Suppressor macrophage treated with lipopolysaccharide for 1 hour (primary cell): ENCODE measurements at regions not wholly inside any gene's neighbourhood (a gene's known extent, or its start where the extent isn't known, plus 50 kb on each side); places are given as distances from the start of the nearest gene placed in this dataset.
"Not testable (repeated sequence)": the region's sequence is repeated elsewhere in the genome, so short reads cannot be mapped to it uniquely, and the experiment has no call there.

Experiments
- DNase-seq, 3 donors: peaks; one replicate each; pipeline ENCODE4 v3.0.0-alpha.2; 2020 to 2022

- DNase-seq, result peak; percentile 33 to 53 (median 53)
Measured at GRCh38 chr9:62877987-62878386, 1688.2 kb downstream of the SPATA31A7 start.

DNA sequence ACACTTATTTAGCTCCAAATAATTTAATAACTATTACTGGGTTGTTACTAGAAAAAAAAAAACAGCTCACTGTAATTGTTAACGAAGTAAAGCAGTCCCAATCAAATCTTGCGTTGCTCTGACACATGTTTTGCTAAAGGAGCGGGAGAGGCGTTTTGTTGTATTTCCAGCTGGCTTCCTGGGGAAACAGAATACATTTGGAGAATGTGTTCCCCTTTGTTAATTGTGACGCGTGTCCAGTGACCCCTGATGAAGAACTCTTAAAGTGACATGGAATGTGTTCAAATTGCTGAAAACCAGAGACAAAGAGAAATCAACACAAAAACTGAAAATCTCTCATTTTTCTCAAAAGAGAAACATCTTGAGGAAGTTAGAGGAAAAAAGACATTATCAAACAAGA lies 1690.6 kb downstream of the SPATA31A7 start:
- not testable (repeated sequence) for DNase-seq

DNA sequence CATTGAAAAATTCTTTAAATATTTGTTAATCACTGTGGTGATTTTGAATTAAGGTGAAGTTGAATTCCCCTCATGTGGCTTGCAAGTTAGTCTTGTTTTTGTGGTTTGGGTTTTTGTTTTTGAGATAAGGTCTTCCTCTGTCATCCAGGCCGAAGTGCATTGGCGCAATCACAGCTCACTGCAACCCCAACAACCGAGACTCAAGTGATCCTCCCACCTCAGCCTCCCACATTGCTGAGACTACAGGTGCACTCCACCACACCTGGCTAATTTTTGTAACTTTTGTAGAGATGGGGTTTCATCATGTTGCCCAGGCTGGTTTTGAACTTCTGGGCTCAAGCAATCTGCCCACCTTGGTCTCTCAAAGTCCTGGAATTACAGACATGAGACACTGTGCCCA lies 1691.1 kb downstream of the SPATA31A7 start:
- not testable (repeated sequence) for DNase-seq

- not testable (repeated sequence) for DNase-seq
Measured at GRCh38 chr9:62881811-62882210, 1692.0 kb downstream of the SPATA31A7 start.

GRCh38 chr9:62882717-62883116 lies 1692.9 kb downstream of the SPATA31A7 start:
- not testable (repeated sequence) for DNase-seq

GRCh38 chr9:62896692-62897091 lies 1706.9 kb downstream of the SPATA31A7 start:
- not testable (repeated sequence) for DNase-seq

GRCh38 chr9:62897411-62898225 lies 1707.8 kb downstream of the SPATA31A7 start:
- peak; percentile 4 to 19 (median 11) for DNase-seq

DNA sequence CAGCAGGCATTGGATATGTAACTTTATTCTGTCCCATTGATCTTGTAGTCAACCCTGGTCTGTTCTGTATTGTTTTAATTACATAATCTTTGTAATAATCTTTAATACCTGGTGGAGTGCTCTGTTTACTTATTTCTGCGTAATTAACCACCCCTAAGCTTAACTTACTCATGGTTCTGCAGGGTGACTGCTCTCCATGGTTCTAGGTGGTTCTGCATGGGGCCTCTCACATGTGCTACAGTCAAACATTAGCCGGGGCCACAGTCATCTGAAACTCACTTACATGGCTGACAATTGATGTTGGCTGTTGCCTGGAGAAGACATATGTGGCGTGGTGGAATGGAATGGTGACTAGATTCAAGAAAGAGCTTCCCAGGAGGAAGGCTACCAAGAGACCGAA lies 1709.8 kb downstream of the SPATA31A7 start:
- not testable (repeated sequence) for DNase-seq

DNA sequence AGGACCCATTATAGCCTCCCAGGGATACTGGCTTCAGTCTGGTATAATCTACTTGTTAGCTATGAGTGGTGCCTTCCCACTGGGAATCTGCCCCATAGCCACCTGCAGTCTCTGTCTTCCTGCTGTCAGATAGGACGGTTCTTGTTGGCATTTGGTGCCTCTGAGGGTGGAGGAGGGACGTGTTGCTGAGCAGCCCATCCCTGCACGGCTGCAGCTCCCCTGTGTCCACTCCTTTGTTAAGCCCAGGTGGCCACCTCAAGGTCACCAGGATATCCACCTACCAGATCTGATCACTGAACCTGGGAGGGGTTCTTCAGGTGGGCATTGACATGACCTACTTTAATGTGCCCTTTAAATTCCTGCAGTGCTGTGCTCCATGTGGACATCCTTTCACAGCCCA lies 1714.2 kb downstream of the SPATA31A7 start:
- DNase-seq, result not testable (repeated sequence)

- not testable (repeated sequence) for DNase-seq
Measured at GRCh38 chr9:62905722-62906121, 1715.9 kb downstream of the SPATA31A7 start.

DNA sequence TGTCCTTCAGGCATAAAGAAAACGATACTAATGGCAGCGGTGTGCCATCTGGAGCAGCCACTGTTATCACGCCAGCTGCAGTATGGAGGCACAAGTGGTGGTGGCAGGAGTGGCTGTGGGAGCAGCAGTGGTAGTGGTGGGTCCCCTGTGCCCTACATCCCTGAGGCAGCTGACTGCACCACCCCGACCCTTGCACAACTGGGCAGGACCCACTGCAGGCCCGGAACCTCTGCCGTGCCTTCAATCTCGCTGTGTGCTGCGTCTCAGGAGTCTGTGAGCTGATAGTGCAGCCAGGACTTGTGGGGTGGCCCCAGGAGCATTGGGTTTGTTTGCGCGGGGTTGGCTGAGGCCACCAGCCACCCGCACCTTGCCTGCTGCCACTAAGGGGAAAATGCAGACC lies 1718.0 kb downstream of the SPATA31A7 start:
- DNase-seq, result not testable (repeated sequence)

DNA sequence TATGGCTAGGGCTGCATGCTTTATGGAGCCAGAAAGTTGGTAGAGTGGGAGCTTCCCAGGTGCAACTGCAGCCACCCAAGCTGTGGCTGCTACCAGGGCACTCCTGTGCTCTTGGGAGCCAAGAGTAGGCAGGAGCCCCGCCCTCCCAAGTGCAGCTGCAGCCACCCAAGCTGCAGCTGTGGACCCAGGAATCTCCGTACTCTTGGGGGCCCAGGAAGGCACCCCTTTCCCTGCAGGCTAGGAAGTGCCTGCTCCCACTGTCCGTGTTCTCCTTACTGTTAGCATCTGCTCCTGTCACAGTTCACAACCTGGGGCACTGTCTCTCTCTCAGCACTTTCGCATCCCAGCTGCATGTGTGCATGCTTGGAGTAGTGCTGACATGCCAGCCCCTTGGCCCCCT lies 1718.4 kb downstream of the SPATA31A7 start:
- not testable (repeated sequence) for DNase-seq

GRCh38 chr9:62909447-62909846 lies 1719.6 kb downstream of the SPATA31A7 start:
- DNase-seq, result not testable (repeated sequence)

DNA sequence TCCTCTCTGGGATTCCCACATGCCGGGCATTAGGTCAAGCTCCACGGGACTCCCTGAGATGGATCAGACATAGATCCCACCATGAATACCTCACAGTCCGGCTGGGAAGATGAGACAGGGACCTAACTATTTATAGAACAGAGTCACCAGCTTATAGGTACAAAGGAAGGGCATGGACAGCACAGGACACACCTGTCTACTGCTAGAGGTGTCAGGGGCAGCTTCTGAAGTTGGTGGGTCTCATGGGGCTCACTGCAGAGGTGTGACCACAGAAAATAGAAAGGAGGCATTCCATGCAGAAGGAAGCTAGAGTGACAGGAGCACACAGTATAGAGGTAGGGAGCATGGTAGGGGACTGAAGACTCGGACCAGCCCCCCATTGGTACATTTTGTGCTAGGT lies 1722.4 kb downstream of the SPATA31A7 start:
- DNase-seq, result not testable (repeated sequence)

DNA sequence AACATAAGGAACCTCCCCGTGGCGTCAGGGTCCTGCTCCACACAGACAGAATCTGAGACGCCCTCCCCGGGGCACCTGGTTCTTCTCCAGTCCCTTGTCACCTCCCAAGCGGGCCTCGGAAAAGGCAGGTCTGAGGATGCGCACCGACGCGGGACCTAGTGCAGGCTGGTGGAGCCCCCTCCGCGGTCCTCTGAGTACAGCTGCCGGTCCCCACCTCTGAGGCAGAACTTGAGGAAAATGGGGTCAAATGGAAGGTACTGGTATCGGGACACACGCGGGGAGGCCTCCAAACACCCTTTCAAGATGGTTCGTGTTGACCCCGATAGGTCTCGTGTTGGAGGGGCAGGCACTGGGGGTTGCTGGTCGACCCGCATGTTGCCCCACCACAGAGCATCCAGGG lies 1725.3 kb downstream of the SPATA31A7 start:
- not testable (repeated sequence) for DNase-seq

- not testable (repeated sequence) for DNase-seq
Measured at GRCh38 chr9:62915661-62916060, 1725.8 kb downstream of the SPATA31A7 start.

GRCh38 chr9:62918648-62919385 lies 1729.0 kb downstream of the SPATA31A7 start:
- peak in 1 of 3 donors; percentile 0 for DNase-seq

DNA sequence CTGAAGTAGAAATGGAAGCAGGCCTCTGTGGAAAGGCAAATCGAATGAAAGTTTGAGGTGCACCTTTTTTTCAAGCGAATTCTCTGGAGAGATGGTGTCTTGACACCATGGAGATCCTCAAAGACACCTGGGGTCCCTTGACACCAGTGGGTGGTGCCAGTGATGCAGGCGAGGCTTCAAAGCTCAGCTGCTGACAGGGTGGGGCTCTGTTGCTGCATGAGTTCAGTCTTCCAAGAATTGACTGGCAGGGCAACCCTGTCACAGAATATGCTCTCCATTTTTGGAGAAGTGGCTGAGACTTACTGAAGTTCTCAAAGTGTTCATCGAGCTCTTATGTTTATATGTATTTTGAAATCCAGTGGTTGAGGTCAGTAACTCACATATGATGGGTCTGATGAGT lies 1741.6 kb downstream of the SPATA31A7 start:
- DNase-seq, result not testable (repeated sequence)

- DNase-seq, result not testable (repeated sequence)
Measured at GRCh38 chr9:62952840-62953239, 1763.0 kb downstream of the SPATA31A7 start.
